ENCODE measurements at regions not wholly inside any gene's neighbourhood (a gene's known extent, or its start where the extent isn't known, plus 50 kb on each side); places are given as distances from the start of the nearest gene placed in this dataset.

- H3K36me3 Mint-ChIP-seq (ENCODE audit: insufficient read depth) = no peaks in the 10 kb centered on the region
- no peak for DNase-seq (ENCODE audit: low spot score, unreplicated experiment)
- peaks cover 9% of the 10 kb centered on the region for H3K4me1 Mint-ChIP-seq (ENCODE audit: low read depth)
- H3K9me3 Mint-ChIP-seq (ENCODE audit: low read depth) = no peaks in the 10 kb centered on the region
- H3K27ac Mint-ChIP-seq = no peak overlapping the region
- H3K4me3 Mint-ChIP-seq (ENCODE audit: low read depth) = no peak overlapping the region
- TF ChIP-seq CTCF (IDR thresholded peaks at IDR 0.05; ENCODE audit: unreplicated experiment) = no peak
- peaks cover 12% of the 10 kb centered on the region for H3K27me3 Mint-ChIP-seq
These were observed 148.8 kb downstream of the VAPA start for GRCh38 chr18:10062302-10063300.

- peaks cover 9% of the 10 kb centered on the region for H3K4me1 Mint-ChIP-seq (ENCODE audit: low read depth)
- H3K27me3 Mint-ChIP-seq = peaks cover 20% of the 10 kb centered on the region
- no peak overlapping the region for H3K27ac Mint-ChIP-seq
- no peak for DNase-seq (ENCODE audit: low spot score, unreplicated experiment)
- no peaks in the 10 kb centered on the region for H3K36me3 Mint-ChIP-seq (ENCODE audit: insufficient read depth)
- no peak for TF ChIP-seq CTCF (IDR thresholded peaks at IDR 0.05; ENCODE audit: unreplicated experiment)
- H3K4me3 Mint-ChIP-seq (ENCODE audit: low read depth) = no peak overlapping the region
- no peaks in the 10 kb centered on the region for H3K9me3 Mint-ChIP-seq (ENCODE audit: low read depth)
These were observed 149.7 kb downstream of the VAPA start for GRCh38 chr18:10063489-10063888.

- Mint-ChIP-seq H3K4me3 (ENCODE audit: low read depth) (no peak overlapping the region), H3K27me3 (peaks cover 22% of the 10 kb centered on the region), H3K27ac (no peak overlapping the region), H3K36me3 (ENCODE audit: insufficient read depth) (no peaks in the 10 kb centered on the region), H3K4me1 (ENCODE audit: low read depth) (peaks cover 9% of the 10 kb centered on the region), H3K9me3 (ENCODE audit: low read depth) (no peaks in the 10 kb centered on the region)
- no peak for DNase-seq (ENCODE audit: low spot score, unreplicated experiment)
- no peak for TF ChIP-seq CTCF (IDR thresholded peaks at IDR 0.05; ENCODE audit: unreplicated experiment)
These were observed 150.5 kb downstream of the VAPA start for GRCh38 chr18:10064267-10064666.

- H3K4me1 Mint-ChIP-seq (ENCODE audit: low read depth) = peaks cover 9% of the 10 kb centered on the region
- no peak overlapping the region for H3K4me3 Mint-ChIP-seq (ENCODE audit: low read depth)
- H3K9me3 Mint-ChIP-seq (ENCODE audit: low read depth) = no peaks in the 10 kb centered on the region
- TF ChIP-seq CTCF (IDR thresholded peaks at IDR 0.05; ENCODE audit: unreplicated experiment) = no peak
- peaks cover 17% of the 10 kb centered on the region for H3K27me3 Mint-ChIP-seq
- H3K36me3 Mint-ChIP-seq (ENCODE audit: insufficient read depth) = no peaks in the 10 kb centered on the region
- H3K27ac Mint-ChIP-seq = no peak overlapping the region
- no peak for DNase-seq (ENCODE audit: low spot score, unreplicated experiment)
These were observed 151.5 kb downstream of the VAPA start for GRCh38 chr18:10065296-10065695.

- H3K27ac Mint-ChIP-seq = no peak overlapping the region
- no peak for TF ChIP-seq CTCF (IDR thresholded peaks at IDR 0.05; ENCODE audit: unreplicated experiment)
These were observed 154.1 kb downstream of the VAPA start for GRCh38 chr18:10067670-10068659.

More at GRCh38 chr18:10067670-10068659, 154.1 kb downstream of the VAPA start:
- Mint-ChIP-seq H3K9me3 (ENCODE audit: low read depth) (no peaks in the 10 kb centered on the region), H3K4me3 (ENCODE audit: low read depth) (no peak overlapping the region), H3K4me1 (ENCODE audit: low read depth) (peaks cover 3% of the 10 kb centered on the region), H3K27me3 (peaks cover 11% of the 10 kb centered on the region), H3K36me3 (ENCODE audit: insufficient read depth) (no peaks in the 10 kb centered on the region)
- no peak for DNase-seq (ENCODE audit: low spot score, unreplicated experiment)

Data from progenitor cell of endocrine pancreas (in vitro differentiated cells).